HEK293 (cell line): ENCODE measurements at regions not wholly inside any gene's neighbourhood (a gene's known extent, or its start where the extent isn't known, plus 50 kb on each side); places are given as distances from the start of the nearest gene placed in this dataset.

Experiments
- CTCF ChIA-PET: fragments of 350-600 bp; formaldehyde crosslinking; extraction: SDS; loops from one replicate; lab custom pipeline; 2021; ENCODE audit warnings: antibody characterized with exemption; lab: Yijun Ruan, JAX
- POLR2A ChIA-PET: fragments of 300-600 bp; formaldehyde crosslinking; extraction: SDS; loops from one replicate; lab custom pipeline; 2020; ENCODE audit warnings: antibody characterized with exemption, inconsistent platforms; lab: Yijun Ruan, JAX
- H3K27ac ChIP-seq: fragments of 200-500 bp; sonication (Bioruptor generic); 2 replicates; pipeline ENCODE4 v1.5.1; 2014; ENCODE audit warnings: low read depth, low read length, control low read depth, inconsistent platforms; ENCODE audit errors: extremely low read depth
- H3K36me3 ChIP-seq, 2 experiments: fragments of 200-500 bp in 1 of 2; sonication (Bioruptor generic) in 1 of 2; 1 replicate in 1 of 2; 2 replicates in 1 of 2; pipeline ENCODE4 v1.5.1; 2014 to 2017; ENCODE audit warnings: inconsistent platforms in 2 of 2, low read length in 2 of 2; ENCODE audit not compliant: control insufficient read depth in 2 of 2, insufficient read depth in 1 of 2
- H3K4me1 ChIP-seq: fragments of 200-500 bp; sonication (Bioruptor generic); 2 replicates; pipeline ENCODE4 v1.5.1; 2014; ENCODE audit warnings: mild to moderate bottlenecking, low read length, inconsistent platforms; ENCODE audit not compliant: control insufficient read depth, insufficient read depth
- H3K4me3 ChIP-seq: 2 replicates; pipeline ENCODE4 v1.5.1; 2011; ENCODE audit warnings: low read depth, mild to moderate bottlenecking, control low read depth, low read length, moderate library complexity
- H3K9me3 ChIP-seq: fragments of 200-500 bp; sonication (Bioruptor generic); 2 replicates; pipeline ENCODE4 v1.5.1; 2014; ENCODE audit warnings: low read depth, low read length, inconsistent platforms; ENCODE audit not compliant: control insufficient read depth, insufficient read depth
- PRDM4 ChIP-seq: fragments of 450-650 bp; formaldehyde crosslinking; IDR thresholded peaks from 2 replicates; pipeline ENCODE4 v1.5.1; 2017; ENCODE audit warnings: missing biosample characterization, missing genetic modification characterization
- ZBTB6 ChIP-seq: fragments of 450-650 bp; formaldehyde crosslinking; IDR thresholded peaks from 2 replicates; pipeline ENCODE4 v1.5.1; 2017; ENCODE audit warnings: missing biosample characterization, missing genetic modification characterization
- ZEB2 ChIP-seq: fragments of 450-650 bp; formaldehyde crosslinking; IDR thresholded peaks from 2 replicates; pipeline ENCODE4 v1.5.1; 2016; ENCODE audit warnings: missing biosample characterization, missing genetic modification characterization
- ZNF132 ChIP-seq: fragments of 450-650 bp; formaldehyde crosslinking; IDR thresholded peaks from 2 replicates; pipeline ENCODE4 v1.5.1; 2017; ENCODE audit warnings: missing biosample characterization, missing genetic modification characterization, borderline replicate concordance
- ZNF16 ChIP-seq: fragments of 450-650 bp; formaldehyde crosslinking; IDR thresholded peaks from 2 replicates; pipeline ENCODE4 v1.5.1; 2016; ENCODE audit warnings: low read depth, missing biosample characterization, missing genetic modification characterization
- ZNF18 ChIP-seq: fragments of 450-650 bp; formaldehyde crosslinking; IDR thresholded peaks from 2 replicates; pipeline ENCODE4 v1.5.1; 2016; ENCODE audit warnings: missing biosample characterization, missing genetic modification characterization
- ZNF223 ChIP-seq: fragments of 450-650 bp; formaldehyde crosslinking; IDR thresholded peaks from 2 replicates; pipeline ENCODE4 v1.5.1; 2016; ENCODE audit warnings: missing biosample characterization, missing genetic modification characterization
- ZNF423 ChIP-seq: fragments of 450-650 bp; formaldehyde crosslinking; IDR thresholded peaks from 2 replicates; pipeline ENCODE4 v1.5.1; 2016; ENCODE audit warnings: missing biosample characterization, missing genetic modification characterization
- ZNF549 ChIP-seq: fragments of 450-650 bp; IDR thresholded peaks from 2 replicates; pipeline ENCODE4 v1.5.1; 2018; ENCODE audit warnings: missing biosample characterization, missing genetic modification characterization, mild to moderate bottlenecking, inconsistent platforms, moderate library complexity
- ZNF580 ChIP-seq: fragments of 450-650 bp; formaldehyde crosslinking; IDR thresholded peaks from 2 replicates; pipeline ENCODE4 v1.5.1; 2016; ENCODE audit warnings: missing biosample characterization, missing genetic modification characterization
- ZNF610 ChIP-seq: fragments of 450-650 bp; formaldehyde crosslinking; IDR thresholded peaks from 2 replicates; pipeline ENCODE4 v1.5.1; 2016; ENCODE audit warnings: missing biosample characterization, missing genetic modification characterization, borderline replicate concordance
- ZNF830 ChIP-seq: fragments of 450-650 bp; IDR thresholded peaks from 2 replicates; pipeline ENCODE4 v1.5.0; 2018; ENCODE audit warnings: missing biosample characterization, missing genetic modification characterization, low read depth, mild to moderate bottlenecking, moderate library complexity
- ZSCAN18 ChIP-seq: fragments of 450-650 bp; formaldehyde crosslinking; IDR thresholded peaks from 2 replicates; pipeline ENCODE4 v1.5.1; 2016; ENCODE audit warnings: missing biosample characterization, missing genetic modification characterization

- no peak for TF ChIP-seq PRDM4 (tag by site-specific recombination)
- TF ChIP-seq, all 188 proteins: peak for 0
Measured at GRCh38 chr3:154522036-154522602, 92.1 kb upstream of the GPR149 start (continued).

- no peaks in the 10 kb centered on the region for H3K4me1 ChIP-seq
- CTCF ChIA-PET, result no interaction called here
- POLR2A ChIA-PET, result no interaction called here
Measured at GRCh38 chr3:154517404-154517803, 87.4 kb upstream of the GPR149 start.

GRCh38 chr3:154515921-154516320 lies 85.9 kb upstream of the GPR149 start:
- no peak for TF ChIP-seq ZNF16 (tag by site-specific recombination)
- TF ChIP-seq ZNF423 (tag by site-specific recombination), result no peak
- TF ChIP-seq ZNF223 (tag by site-specific recombination), result no peak
- TF ChIP-seq ZNF549, result no peak
- TF ChIP-seq ZEB2 (tag by site-specific recombination), result no peak
- no peak for TF ChIP-seq ZNF132
- TF ChIP-seq ZNF18 (tag by site-specific recombination), result no peak
- TF ChIP-seq ZBTB6, result no peak
- ChIA-PET CTCF (no interaction called here), POLR2A (no interaction called here)
- H3K27ac ChIP-seq, result no peak overlapping the region
- H3K4me1 ChIP-seq, result no peaks in the 10 kb centered on the region
- H3K36me3 ChIP-seq, result no peaks in the 10 kb centered on the region
- H3K9me3 ChIP-seq, result no peaks in the 10 kb centered on the region
- H3K4me3 ChIP-seq, result no peak overlapping the region

More at GRCh38 chr3:154517404-154517803, 87.4 kb upstream of the GPR149 start:
- H3K4me3 ChIP-seq, result no peak overlapping the region
- H3K9me3 ChIP-seq, result no peaks in the 10 kb centered on the region
- no peaks in the 10 kb centered on the region for H3K36me3 ChIP-seq
- H3K27ac ChIP-seq, result no peak overlapping the region
- TF ChIP-seq ZSCAN18 (tag by site-specific recombination), result no peak
- TF ChIP-seq, all 188 proteins: peak for 0

GRCh38 chr3:154510780-154511179 lies 80.8 kb upstream of the GPR149 start:
- Histone ChIP-seq H3K4me3 (no peak overlapping the region), H3K4me1 (no peaks in the 10 kb centered on the region), H3K9me3 (no peaks in the 10 kb centered on the region), H3K36me3 (no peaks in the 10 kb centered on the region), H3K27ac (no peak overlapping the region)
- ChIA-PET CTCF (no interaction called here), POLR2A (no interaction called here)
- no peak for TF ChIP-seq ZNF830 (tag by site-specific recombination)
- TF ChIP-seq ZNF580 (tag by site-specific recombination), result no peak
- TF ChIP-seq ZNF610, result no peak
